HG03342 (cell line): ENCODE measurements at regions not wholly inside any gene's neighbourhood (a gene's known extent, or its start where the extent isn't known, plus 50 kb on each side); places are given as distances from the start of the nearest gene placed in this dataset.

Source experiments
- ATAC-seq: cut with Tn5 transposase; IDR thresholded peaks from one replicate; pipeline ENCODE4 v1.9.1; 2021; ENCODE audit warnings: mild to moderate bottlenecking, moderate library complexity; ENCODE audit not compliant: unreplicated experiment

GRCh38 chr2:121955426-121955825 lies 200.0 kb downstream of the TSN start:
- ATAC-seq, result no peak

- ATAC-seq, result no peak
Observed at GRCh38 chr2:121955872-121956271, 200.4 kb downstream of the TSN start.

- no peak for ATAC-seq
Observed at GRCh38 chr2:121960251-121960650, 204.8 kb downstream of the TSN start.

GRCh38 chr2:121961761-121962160 lies 206.3 kb downstream of the TSN start:
- ATAC-seq, result no peak

DNA sequence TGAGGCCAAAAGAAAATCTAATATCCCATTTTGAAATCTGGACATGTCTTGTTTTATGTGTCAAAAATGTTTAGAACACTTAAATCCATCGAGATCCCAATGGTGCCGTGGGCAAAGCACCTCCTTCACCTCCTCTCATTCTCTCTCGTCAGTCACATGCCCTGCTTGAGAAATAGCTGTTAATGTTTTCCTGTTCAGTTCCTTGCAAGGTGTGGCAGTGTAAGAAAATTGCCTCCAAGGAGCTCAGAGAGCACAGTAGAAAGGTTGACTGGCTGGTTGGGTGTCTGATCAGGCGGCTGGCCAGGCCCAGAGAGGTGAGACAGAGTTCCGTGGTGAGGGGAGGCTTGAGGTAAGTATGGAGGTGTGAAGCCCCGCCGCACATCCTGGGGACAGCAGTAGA lies 210.2 kb downstream of the TSN start:
- ATAC-seq, result no peak

GRCh38 chr2:121966663-121967062 lies 211.2 kb downstream of the TSN start:
- no peak for ATAC-seq

- ATAC-seq, result no peak
Observed at GRCh38 chr2:121969166-121969565, 213.7 kb downstream of the TSN start.

GRCh38 chr2:121969766-121970639 lies 214.6 kb downstream of the TSN start:
- ATAC-seq, result no peak

GRCh38 chr2:121972203-121972602 lies 216.8 kb downstream of the TSN start:
- ATAC-seq, result no peak

DNA sequence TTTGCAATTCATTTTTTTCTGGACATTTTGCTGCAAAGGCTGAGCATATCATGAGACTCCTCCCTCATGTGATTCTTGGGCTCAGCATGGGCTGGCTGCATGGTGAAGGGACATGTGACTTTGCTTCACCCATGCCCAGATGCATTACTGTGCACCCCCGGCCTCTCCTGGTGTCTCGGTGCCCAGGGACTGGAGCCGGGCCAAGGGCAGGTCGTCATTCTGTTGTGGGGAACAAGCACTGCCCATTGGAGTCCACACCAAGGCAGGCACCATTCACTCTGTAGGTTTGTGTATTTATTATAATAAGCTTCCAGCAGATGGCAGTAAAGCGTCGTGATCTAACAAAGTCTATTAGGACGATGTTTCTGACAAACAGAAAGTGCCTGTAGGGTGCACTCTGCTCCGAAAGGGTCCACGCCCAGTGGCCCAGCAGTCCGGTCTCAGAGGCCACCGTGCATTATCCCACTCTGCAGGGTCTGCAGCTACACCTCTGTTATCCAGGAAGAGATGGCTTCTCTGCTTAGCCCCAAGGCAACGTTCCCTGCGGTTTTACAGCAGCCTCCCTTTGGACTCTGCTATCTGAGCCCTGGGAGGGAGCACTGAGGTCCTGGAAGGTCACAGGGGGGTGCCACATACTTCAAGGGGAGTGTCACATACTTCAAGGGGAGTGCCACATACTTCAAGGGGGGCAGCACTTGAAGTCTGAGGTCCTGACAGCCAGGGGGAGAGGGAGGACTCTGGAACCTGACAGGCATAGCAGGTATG lies 219.6 kb downstream of the TSN start:
- peak; percentile 97 for ATAC-seq

GRCh38 chr2:121976926-121977325 lies 221.5 kb downstream of the TSN start:
- no peak for ATAC-seq

GRCh38 chr2:121977326-121977725 lies 221.9 kb downstream of the TSN start:
- ATAC-seq, result no peak

DNA sequence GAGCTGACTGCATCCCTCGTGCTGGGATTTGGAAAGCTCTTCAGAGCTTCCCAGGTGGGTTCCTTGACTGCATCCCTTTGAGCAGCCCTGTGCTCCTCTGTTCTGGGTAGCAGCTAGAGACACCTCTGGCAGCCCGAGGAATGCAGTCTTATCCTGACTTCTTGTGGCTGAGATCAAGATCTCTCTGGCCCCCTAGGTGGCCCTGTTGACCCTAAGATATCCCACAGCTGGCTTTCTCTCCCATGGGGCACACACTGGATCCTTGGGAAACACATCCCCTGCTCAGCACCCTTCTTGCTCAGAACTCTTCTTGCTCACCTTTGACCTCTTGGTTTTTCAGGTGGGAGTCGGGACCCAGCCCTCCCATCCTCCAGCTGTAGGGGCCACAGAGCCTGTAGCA lies 237.2 kb downstream of the TSN start:
- no peak for ATAC-seq

- ATAC-seq, result no peak
Observed at GRCh38 chr2:121993682-121994081, 238.2 kb downstream of the TSN start.

GRCh38 chr2:121994238-121995206 lies 239.1 kb downstream of the TSN start:
- no peak for ATAC-seq

DNA sequence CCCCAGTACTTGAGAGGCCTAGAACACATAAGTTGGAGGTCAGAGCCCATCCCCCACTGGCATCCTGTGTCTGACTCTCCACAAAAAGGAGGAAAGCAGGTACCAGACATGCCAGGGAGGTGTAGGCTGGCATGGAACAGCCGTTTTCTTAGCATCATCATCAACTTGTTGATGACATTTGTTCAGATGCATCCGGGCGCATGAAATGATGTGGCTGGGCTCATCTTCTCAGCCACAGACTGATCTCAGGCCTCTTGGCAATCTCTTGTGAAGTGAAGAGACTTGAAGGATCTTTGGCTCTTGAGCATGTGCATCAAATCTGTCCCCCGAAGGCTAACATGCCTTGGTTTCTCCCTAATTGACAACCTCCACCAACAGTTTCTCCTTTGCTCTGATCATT lies 243.3 kb downstream of the TSN start:
- ATAC-seq, result no peak

GRCh38 chr2:121999264-121999663 lies 243.8 kb downstream of the TSN start:
- ATAC-seq, result no peak

GRCh38 chr2:122000556-122001340 lies 245.3 kb downstream of the TSN start:
- no peak for ATAC-seq

DNA sequence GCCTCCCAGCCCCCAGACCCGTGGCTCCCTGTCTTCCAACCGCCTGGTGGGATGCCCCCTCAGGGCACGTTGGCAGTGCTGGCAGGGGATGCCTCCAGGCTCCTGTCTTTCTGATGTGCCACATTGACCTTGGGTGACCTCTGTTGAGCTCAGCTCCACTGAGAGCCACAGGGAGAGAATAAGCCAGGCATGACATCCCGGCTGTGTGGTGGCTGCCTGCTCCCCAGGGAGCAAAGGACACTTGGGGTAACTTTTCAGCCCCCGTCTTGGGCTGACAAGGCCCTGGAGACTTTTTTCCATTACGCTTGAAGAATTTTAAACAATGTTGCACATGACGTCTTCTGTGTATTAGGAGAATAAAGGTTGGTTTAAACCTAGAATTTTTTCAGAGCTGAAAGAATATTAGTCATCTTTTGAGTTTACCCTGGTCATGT lies 246.0 kb downstream of the TSN start:
- ATAC-seq, result no peak
